ENCODE measurements at regions not wholly inside any gene's neighbourhood (a gene's known extent, or its start where the extent isn't known, plus 50 kb on each side); places are given as distances from the start of the nearest gene placed in this dataset.

DNA sequence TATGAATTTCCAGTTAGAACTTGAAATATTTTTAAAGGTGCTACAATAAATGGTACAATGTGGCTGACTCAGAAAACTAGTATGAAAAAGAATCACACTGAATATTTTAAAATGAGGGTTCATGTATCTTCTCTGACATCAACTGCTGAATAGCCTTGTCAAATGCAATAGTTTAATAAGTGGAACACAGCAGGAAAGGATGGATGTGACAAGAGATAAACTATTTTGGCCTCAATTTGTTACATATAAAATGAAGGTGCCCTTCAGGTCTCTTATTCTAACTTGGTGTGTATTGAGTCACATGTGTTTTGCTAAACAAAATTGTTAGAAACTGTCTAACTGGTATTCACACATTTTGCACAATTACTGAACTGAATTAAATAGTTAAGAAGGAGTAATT lies 1018.4 kb upstream of the PCDH20 start:
- TF ChIP-seq IRF2 (CRISPR knock-in tag; IDR thresholded peaks at IDR 0.05; ENCODE audit: borderline replicate concordance, low read depth) (no peak), ZNF423 (CRISPR knock-in tag; IDR thresholded peaks at IDR 0.05) (no peak), CREB1 (CRISPR knock-in tag; IDR thresholded peaks at IDR 0.05) (no peak)
- TF ChIP-seq, protein P1, sequence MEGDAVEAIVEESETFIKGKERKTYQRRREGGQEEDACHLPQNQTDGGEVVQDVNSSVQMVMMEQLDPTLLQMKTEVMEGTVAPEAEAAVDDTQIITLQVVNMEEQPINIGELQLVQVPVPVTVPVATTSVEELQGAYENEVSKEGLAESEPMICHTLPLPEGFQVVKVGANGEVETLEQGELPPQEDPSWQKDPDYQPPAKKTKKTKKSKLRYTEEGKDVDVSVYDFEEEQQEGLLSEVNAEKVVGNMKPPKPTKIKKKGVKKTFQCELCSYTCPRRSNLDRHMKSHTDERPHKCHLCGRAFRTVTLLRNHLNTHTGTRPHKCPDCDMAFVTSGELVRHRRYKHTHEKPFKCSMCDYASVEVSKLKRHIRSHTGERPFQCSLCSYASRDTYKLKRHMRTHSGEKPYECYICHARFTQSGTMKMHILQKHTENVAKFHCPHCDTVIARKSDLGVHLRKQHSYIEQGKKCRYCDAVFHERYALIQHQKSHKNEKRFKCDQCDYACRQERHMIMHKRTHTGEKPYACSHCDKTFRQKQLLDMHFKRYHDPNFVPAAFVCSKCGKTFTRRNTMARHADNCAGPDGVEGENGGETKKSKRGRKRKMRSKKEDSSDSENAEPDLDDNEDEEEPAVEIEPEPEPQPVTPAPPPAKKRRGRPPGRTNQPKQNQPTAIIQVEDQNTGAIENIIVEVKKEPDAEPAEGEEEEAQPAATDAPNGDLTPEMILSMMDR (IDR thresholded peaks at IDR 0.05): no peak
- TF ChIP-seq, protein P2, sequence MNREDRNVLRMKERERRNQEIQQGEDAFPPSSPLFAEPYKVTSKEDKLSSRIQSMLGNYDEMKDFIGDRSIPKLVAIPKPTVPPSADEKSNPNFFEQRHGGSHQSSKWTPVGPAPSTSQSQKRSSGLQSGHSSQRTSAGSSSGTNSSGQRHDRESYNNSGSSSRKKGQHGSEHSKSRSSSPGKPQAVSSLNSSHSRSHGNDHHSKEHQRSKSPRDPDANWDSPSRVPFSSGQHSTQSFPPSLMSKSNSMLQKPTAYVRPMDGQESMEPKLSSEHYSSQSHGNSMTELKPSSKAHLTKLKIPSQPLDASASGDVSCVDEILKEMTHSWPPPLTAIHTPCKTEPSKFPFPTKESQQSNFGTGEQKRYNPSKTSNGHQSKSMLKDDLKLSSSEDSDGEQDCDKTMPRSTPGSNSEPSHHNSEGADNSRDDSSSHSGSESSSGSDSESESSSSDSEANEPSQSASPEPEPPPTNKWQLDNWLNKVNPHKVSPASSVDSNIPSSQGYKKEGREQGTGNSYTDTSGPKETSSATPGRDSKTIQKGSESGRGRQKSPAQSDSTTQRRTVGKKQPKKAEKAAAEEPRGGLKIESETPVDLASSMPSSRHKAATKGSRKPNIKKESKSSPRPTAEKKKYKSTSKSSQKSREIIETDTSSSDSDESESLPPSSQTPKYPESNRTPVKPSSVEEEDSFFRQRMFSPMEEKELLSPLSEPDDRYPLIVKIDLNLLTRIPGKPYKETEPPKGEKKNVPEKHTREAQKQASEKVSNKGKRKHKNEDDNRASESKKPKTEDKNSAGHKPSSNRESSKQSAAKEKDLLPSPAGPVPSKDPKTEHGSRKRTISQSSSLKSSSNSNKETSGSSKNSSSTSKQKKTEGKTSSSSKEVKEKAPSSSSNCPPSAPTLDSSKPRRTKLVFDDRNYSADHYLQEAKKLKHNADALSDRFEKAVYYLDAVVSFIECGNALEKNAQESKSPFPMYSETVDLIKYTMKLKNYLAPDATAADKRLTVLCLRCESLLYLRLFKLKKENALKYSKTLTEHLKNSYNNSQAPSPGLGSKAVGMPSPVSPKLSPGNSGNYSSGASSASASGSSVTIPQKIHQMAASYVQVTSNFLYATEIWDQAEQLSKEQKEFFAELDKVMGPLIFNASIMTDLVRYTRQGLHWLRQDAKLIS (CRISPR knock-in tag; IDR thresholded peaks at IDR 0.05; ENCODE audit: borderline replicate concordance): no peak
- TF ChIP-seq, protein P3, sequence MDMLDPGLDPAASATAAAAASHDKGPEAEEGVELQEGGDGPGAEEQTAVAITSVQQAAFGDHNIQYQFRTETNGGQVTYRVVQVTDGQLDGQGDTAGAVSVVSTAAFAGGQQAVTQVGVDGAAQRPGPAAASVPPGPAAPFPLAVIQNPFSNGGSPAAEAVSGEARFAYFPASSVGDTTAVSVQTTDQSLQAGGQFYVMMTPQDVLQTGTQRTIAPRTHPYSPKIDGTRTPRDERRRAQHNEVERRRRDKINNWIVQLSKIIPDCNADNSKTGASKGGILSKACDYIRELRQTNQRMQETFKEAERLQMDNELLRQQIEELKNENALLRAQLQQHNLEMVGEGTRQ (CRISPR knock-in tag; IDR thresholded peaks at IDR 0.05): no peak
